CD4-positive, alpha-beta T cell treated with Interleukin-10 for 1 hour (primary cell): ENCODE measurements at regions not wholly inside any gene's neighbourhood (a gene's known extent, or its start where the extent isn't known, plus 50 kb on each side); places are given as distances from the start of the nearest gene placed in this dataset.
A peak's percentile ranks its signal among the peaks of the same experiment; 100 is the strongest.

Source experiments
- DNase-seq: peaks from one replicate; pipeline ENCODE4 v3.0.0-alpha.2; 2020

DNA sequence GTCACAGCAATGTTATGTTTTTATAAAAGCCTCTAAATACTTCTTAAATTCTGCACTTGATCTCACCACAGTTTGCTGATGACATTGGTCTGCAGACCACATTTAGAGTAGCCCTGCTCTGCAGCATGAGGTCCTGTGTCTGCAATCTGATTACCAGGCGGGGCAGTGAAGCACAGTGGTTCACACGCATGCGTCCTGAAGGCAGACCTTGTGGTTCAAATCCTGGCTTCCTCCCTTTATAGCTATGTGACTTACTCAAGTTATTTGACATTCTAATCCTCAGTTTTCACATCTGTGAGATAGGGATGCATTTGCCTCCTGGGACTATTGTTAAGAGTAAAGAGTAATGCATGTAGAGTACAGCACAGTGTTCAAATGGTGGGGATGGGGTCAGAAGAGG lies 50.3 kb downstream of the BMAL2 start:
- no peak for DNase-seq

DNA sequence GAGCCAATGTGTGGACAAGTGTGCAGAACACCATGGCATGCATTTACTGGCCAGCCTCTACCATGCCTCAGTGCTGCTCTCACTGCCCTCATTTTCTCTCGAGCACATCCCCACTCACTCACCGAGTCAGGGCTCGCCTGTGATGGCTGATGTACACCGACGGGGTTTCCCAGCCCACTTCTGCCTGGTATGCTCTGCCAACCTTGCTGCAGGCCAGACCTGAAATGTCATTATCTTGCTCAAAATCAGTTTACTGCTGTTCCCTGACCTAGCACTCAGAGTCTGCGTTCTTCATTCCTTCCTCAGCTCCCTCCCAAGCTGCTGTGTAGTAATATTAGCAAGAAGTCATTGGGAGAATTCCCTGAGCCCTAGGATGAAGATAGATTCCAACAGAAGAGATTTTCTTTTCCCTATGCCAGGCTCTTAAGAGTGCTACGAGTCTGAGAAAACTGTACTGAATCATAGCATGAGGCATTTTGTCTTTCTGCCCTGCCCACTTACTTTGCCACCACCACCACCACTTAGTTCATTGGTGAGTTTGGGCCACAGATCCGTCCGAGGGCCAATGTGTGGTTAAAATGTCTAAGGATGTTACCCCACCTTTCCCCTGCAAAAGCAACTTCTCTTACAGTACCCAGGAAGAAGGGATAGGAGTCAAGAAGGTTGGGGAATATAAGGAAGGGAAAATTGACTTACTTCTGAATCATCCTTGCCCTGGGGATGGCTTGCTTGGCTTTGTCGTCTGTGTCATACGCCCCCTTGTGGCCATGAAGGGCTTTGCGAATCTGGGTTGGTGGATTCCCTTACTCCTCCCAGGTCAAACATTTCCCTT lies 51.0 kb downstream of the BMAL2 start:
- peak; percentile 63 for DNase-seq

DNA sequence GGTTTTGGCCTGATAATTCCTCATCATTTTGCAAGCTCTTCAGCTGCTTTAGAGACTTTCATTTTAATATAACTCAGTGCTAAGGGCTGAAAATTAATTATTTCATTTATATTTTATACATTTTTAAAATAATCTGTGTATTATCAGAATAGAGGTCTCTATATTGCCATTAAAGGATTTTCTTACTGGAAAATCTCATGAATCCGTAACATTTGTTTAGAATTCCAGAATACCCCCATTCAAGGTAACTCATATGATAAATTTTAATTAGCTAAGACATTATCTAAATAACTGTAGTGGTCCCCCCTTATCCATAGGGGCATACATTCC lies 51.6 kb downstream of the BMAL2 start:
- DNase-seq, result no peak

DNA sequence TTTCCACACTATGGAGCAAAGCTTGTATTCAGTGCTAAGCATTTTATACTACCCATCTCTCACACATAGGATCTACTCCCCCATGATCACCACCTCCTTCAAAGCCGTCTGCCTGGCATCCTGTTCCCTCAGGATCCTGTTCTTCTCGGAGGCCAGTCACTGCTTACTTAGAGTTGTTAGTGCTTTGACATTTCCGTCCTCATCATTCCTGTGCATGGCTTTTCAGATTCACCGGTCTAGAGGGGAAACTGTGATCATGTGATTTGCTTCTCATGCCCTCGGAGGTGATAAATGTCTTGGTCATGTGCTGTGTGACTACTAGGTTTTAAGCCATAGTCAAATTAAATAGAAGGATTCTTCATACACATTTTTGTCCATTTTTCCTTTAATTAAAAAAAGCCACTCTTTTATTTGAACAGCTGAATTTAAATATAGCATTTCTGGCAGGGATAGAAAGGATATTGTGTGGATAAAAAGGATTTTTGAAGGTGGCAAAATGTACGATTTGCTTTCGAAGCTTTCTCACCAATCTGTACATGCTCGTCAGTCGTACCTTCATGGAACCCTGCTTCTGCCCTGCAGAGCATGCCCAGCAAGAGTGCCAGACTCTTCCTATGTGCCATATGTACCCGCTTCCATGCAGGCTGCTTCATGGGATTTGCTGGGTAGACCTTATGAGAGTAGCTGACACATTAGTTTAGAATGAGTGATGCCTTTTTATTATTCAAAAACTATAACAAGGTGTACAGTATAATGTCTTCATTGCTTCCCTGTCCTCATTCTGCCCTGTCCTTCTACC lies 53.3 kb downstream of the BMAL2 start:
- no peak for DNase-seq

DNA sequence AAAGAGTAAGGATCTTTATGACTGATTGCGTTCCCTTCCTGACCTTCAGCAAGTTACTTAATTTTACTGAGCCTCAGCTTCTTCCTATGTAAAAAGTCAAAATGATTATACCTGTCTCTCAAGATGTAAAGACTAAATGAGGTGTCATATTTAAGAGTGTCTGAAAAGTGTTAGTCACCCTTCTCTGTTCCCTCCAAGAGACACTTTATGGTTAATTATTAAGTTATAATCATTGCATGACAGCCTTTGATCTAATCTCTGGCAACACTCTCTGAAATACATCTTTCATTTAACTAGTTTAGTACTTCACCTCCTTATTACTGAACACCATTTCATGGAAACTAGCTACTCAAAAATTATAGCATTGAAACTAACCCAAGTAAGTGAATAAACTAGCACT lies 54.8 kb downstream of the BMAL2 start:
- no peak for DNase-seq

DNA sequence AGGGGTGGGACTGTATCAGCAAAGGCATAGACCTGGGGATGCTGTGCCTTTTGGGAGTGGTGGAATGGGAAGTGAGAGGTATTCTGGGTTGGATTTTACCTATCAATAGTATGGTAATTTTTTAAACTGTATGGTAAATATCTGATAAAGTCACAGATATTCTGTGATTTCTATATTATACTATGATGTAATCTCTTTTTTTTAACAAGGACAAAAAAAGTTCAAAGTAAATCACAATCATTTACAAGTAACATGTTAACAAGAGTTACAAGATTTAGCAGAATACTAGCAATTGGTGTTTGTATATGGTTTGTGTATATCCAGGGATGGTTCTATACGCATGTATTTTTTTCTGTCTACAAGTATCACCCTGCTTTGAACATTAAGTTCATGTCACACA lies 56.0 kb downstream of the BMAL2 start:
- no peak for DNase-seq

DNA sequence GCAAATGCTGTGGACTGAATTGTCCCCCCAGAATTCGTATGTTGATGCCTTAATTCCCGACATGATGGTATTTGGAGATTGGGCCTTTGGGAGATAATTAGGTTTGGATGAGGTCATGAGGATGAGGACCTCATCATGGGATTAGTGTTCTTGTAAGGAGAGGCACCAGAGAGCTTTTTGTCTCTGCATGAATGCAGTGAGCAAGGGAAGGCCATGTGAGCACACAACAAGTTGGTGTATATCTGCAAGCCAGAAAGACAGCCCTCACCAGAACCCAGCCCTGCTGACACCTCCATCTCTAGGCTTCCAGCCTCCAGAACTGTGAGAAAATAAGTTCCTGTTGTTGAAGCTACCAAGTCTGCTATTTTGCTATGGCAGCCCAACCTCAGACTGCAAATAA lies 51.9 kb upstream of the SMCO2 start:
- no peak for DNase-seq

DNA sequence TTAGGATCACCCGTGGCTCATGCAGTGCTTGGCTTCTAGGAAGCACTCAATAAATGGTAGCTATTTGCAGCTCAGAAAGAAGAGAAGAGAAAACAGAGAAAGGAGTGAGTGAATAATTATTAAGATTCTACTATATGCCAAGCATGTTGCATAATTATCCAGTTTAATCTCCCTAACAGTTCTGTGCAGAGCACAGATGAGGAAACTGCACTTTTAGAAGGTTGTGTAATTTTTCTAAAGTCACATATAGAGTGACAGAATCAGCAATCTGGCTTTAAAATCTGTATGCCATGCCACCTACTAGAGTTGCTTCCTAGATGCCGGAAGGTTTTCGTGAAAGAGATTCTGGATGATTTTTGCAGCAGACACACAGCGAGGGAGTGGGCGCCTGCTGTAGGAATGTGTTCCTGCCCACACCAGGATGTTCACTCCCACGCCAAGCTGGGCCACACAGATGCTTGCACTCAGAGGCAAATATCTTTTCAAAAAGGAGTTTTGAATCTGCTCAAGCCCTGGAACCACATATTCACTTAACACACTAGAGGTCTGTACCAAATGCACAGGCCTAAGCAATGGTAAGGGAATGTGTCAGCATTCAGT lies 50.2 kb upstream of the SMCO2 start:
- no peak for DNase-seq
